H1 (cell line): ENCODE measurements at regions not wholly inside any gene's neighbourhood (a gene's known extent, or its start where the extent isn't known, plus 50 kb on each side); places are given as distances from the start of the nearest gene placed in this dataset.

ENCODE experiments used
- CTCF ChIA-PET: fragments of 300-600 bp; sonication (Branson Sonifier 250); formaldehyde crosslinking; loops from one replicate; lab custom pipeline; 2021; ENCODE audit not compliant: partially characterized antibody; lab: Charles Lee
- POLR2A ChIA-PET: fragments of 300-600 bp; sonication (Branson Sonifier 250); formaldehyde crosslinking; loops from one replicate; lab custom pipeline; 2021; ENCODE audit warnings: inconsistent platforms; ENCODE audit not compliant: partially characterized antibody; lab: Charles Lee
- DNase-seq, 2 experiments: peaks; one replicate each; pipeline versions ENCODE4 v3.0.0 to v3.0.0-alpha.2; 2010 to 2022; ENCODE audit warnings: low spot score in 2 of 2, low read depth in 1 of 2, mixed read lengths in 1 of 2
- FAIRE-seq: peaks from 2 replicates; lab custom pipeline; 2011; peaks lifted over from hg19 to GRCh38; lab: Jason Lieb, UNC
- H2AFZ ChIP-seq: 2 replicates; pipeline ENCODE4 v1.8.1; 2012; ENCODE audit warnings: low read length, inconsistent platforms
- H2AK5ac ChIP-seq: 2 replicates; pipeline ENCODE4 v1.6.1; 2013; ENCODE audit warnings: low read depth, low read length
- H2BK120ac ChIP-seq: replicated peaks from 2 replicates; pipeline ENCODE3; 2013; ENCODE audit warnings: low read depth, low read length, inconsistent platforms
- H2BK12ac ChIP-seq: 2 replicates; pipeline ENCODE4 v1.6.1; 2013; ENCODE audit warnings: low read depth, low read length
- H2BK15ac ChIP-seq: 2 replicates; pipeline ENCODE4 v1.6.1; 2013; ENCODE audit warnings: low read length
- H2BK20ac ChIP-seq: 2 replicates; pipeline ENCODE4 v1.6.1; 2013; ENCODE audit warnings: low read length
- H2BK5ac ChIP-seq: 2 replicates; pipeline ENCODE4 v1.6.1; 2013; ENCODE audit warnings: low read depth, low read length
- H3K14ac ChIP-seq: 2 replicates; pipeline ENCODE4 v1.6.1; 2013; ENCODE audit warnings: inconsistent platforms; ENCODE audit not compliant: insufficient read length
- H3K18ac ChIP-seq: 2 replicates; pipeline ENCODE4 v1.6.1; 2013; ENCODE audit warnings: low read length; ENCODE audit errors: extremely low read depth
- H3K23ac ChIP-seq: 2 replicates; pipeline ENCODE4 v1.6.1; 2013; ENCODE audit warnings: inconsistent platforms; ENCODE audit not compliant: insufficient read length
- H3K23me2 ChIP-seq: 2 replicates; pipeline ENCODE4 v1.6.1; 2013; ENCODE audit warnings: low read depth, low read length
- H3K27ac ChIP-seq: 2 replicates; pipeline ENCODE4 v1.6.1; 2011; ENCODE audit warnings: low read depth, low read length, inconsistent platforms
- H3K27me3 ChIP-seq, 4 experiments: replicated peaks in 1 of 4; 1 replicate in 1 of 4; 2 replicates in 3 of 4; pipeline versions ENCODE4 v1.6.1 to v1.8.1; 2011 to 2013; ENCODE audit warnings: low read length in 3 of 4, mild to moderate bottlenecking in 3 of 4, inconsistent platforms in 2 of 4, mixed read lengths in 2 of 4, moderate library complexity in 1 of 4; ENCODE audit not compliant: control insufficient read depth in 3 of 4, insufficient read depth in 3 of 4; ENCODE audit errors: extremely low read depth in 1 of 4
- H3K36me3 ChIP-seq, 4 experiments: 2 replicates each; pipeline versions ENCODE4 v1.6.1 to v1.8.1; 2011 to 2013; ENCODE audit warnings: mild to moderate bottlenecking in 4 of 4, low read length in 3 of 4, moderate library complexity in 2 of 4, control low read depth in 1 of 4, inconsistent platforms in 1 of 4; ENCODE audit not compliant: insufficient read depth in 4 of 4, control insufficient read depth in 2 of 4
- H3K4ac ChIP-seq: replicated peaks from 2 replicates; pipeline ENCODE3; 2013; ENCODE audit warnings: low read length, low read depth, mixed read lengths, inconsistent platforms; ENCODE audit not compliant: insufficient read length
- H3K4me1 ChIP-seq, 4 experiments: replicated peaks in 1 of 4; 1 replicate in 1 of 4; 2 replicates in 3 of 4; pipeline versions ENCODE4 v1.6.1 to v1.8.1; 2011 to 2013; ENCODE audit warnings: low read length in 3 of 4, inconsistent platforms in 2 of 4, mixed read lengths in 1 of 4; ENCODE audit not compliant: insufficient read depth in 4 of 4, control insufficient read depth in 3 of 4
- H3K4me2 ChIP-seq, 2 experiments: 2 replicates each; pipeline versions ENCODE4 v1.6.1 to v1.8.1; 2011 to 2013; ENCODE audit warnings: low read depth in 2 of 2, low read length in 2 of 2, control low read depth in 1 of 2, inconsistent platforms in 1 of 2, mild to moderate bottlenecking in 1 of 2; ENCODE audit not compliant: insufficient read depth in 1 of 2
- H3K4me3 ChIP-seq, 4 experiments: fragments of 200-600, 300-600 bp in 1 of 4; sonication (generic), shearing (Covaris generic), sonication (Bioruptor Twin) in 1 of 4; 2 replicates each; pipeline versions ENCODE4 v1.5.1 to v1.8.1; 2011 to 2016; ENCODE audit warnings: low read length in 4 of 4, low read depth in 3 of 4, control low read depth in 2 of 4, inconsistent platforms in 2 of 4, mild to moderate bottlenecking in 2 of 4, mixed read lengths in 1 of 4, moderate library complexity in 1 of 4; ENCODE audit not compliant: insufficient read depth in 2 of 4; ENCODE audit errors: extremely low read depth in 1 of 4
- H3K56ac ChIP-seq: replicated peaks from 2 replicates; pipeline ENCODE3; 2013; ENCODE audit warnings: low read depth, mild to moderate bottlenecking, mixed read lengths, low read length, inconsistent platforms; ENCODE audit not compliant: insufficient read length
- H3K79me1 ChIP-seq: 2 replicates; pipeline ENCODE4 v1.6.1; 2013; ENCODE audit warnings: low read depth, low read length, control low read depth
- H3K79me2 ChIP-seq, 2 experiments: 2 replicates each; pipeline versions ENCODE4 v1.6.1 to v1.8.1; 2012 to 2013; ENCODE audit warnings: low read length in 2 of 2, mild to moderate bottlenecking in 2 of 2, inconsistent platforms in 1 of 2; ENCODE audit not compliant: insufficient read depth in 2 of 2, control insufficient read depth in 1 of 2
- H3K9ac ChIP-seq, 4 experiments: replicated peaks in 1 of 4; 1 replicate in 1 of 4; 2 replicates in 3 of 4; pipeline versions ENCODE4 v1.6.1 to v1.8.1; 2011 to 2013; ENCODE audit warnings: low read depth in 3 of 4, low read length in 3 of 4, control low read depth in 2 of 4, mild to moderate bottlenecking in 2 of 4, moderate library complexity in 2 of 4, inconsistent platforms in 1 of 4; ENCODE audit errors: extremely low read depth in 1 of 4
- H3K9me3 ChIP-seq, 2 experiments: 2 replicates each; pipeline versions ENCODE4 v1.6.1 to v1.8.1; 2012 to 2013; ENCODE audit warnings: mild to moderate bottlenecking in 2 of 2, moderate library complexity in 2 of 2, control low read depth in 1 of 2, inconsistent platforms in 1 of 2, low read depth in 1 of 2, low read length in 1 of 2, mixed read lengths in 1 of 2; ENCODE audit not compliant: insufficient read depth in 2 of 2
- H4K20me1 ChIP-seq, 2 experiments: replicated peaks in 1 of 2; 2 replicates each; pipeline versions ENCODE3 to v1.8.1; 2011 to 2013; ENCODE audit warnings: inconsistent platforms in 2 of 2, low read length in 2 of 2, mild to moderate bottlenecking in 1 of 2; ENCODE audit not compliant: insufficient read depth in 2 of 2, control insufficient read depth in 1 of 2
- H4K5ac ChIP-seq: 2 replicates; pipeline ENCODE4 v1.6.1; 2013; ENCODE audit warnings: low read length, low read depth, mixed read lengths, inconsistent platforms; ENCODE audit not compliant: insufficient read length
- H4K8ac ChIP-seq: 2 replicates; pipeline ENCODE4 v1.8.0; 2013; ENCODE audit warnings: mild to moderate bottlenecking, moderate library complexity, low read length, inconsistent platforms; ENCODE audit not compliant: insufficient read depth; ENCODE audit errors: extremely low read depth
- H4K91ac ChIP-seq: replicated peaks from 2 replicates; pipeline ENCODE3; 2013; ENCODE audit warnings: low read length, mixed read lengths, inconsistent platforms; ENCODE audit not compliant: insufficient read length
- BRCA1 ChIP-seq: IDR thresholded peaks from 2 replicates; pipeline ENCODE4 v1.6.1; 2012; ENCODE audit warnings: low read depth, low read length, improper control_type of control experiment
- CEBPB ChIP-seq: IDR thresholded peaks from 2 replicates; pipeline ENCODE4 v1.6.1; 2012; ENCODE audit warnings: low read depth, low read length
- CHD2 ChIP-seq: IDR thresholded peaks from 2 replicates; pipeline ENCODE4 v1.6.1; 2012; ENCODE audit warnings: low read length, improper control_type of control experiment
- EGR1 ChIP-seq: IDR thresholded peaks from 2 replicates; pipeline ENCODE4 v1.6.1; 2011; ENCODE audit warnings: low read depth, low read length, borderline replicate concordance
- EP300 ChIP-seq, 2 experiments: IDR thresholded peaks; 1 replicate in 1 of 2; 2 replicates in 1 of 2; pipeline ENCODE4 v1.6.1; 2011 to 2012; ENCODE audit warnings: low read depth in 2 of 2, low read length in 2 of 2, mild to moderate bottlenecking in 2 of 2, borderline replicate concordance in 1 of 2, inconsistent platforms in 1 of 2, moderate library complexity in 1 of 2
- HDAC6 ChIP-seq: IDR thresholded peaks from one replicate; pipeline ENCODE4 v1.7.1; 2012; ENCODE audit warnings: low read depth, mild to moderate bottlenecking, inconsistent platforms, low read length, moderate library complexity
- NRF1 ChIP-seq: IDR thresholded peaks from 2 replicates; pipeline ENCODE4 v1.6.1; 2011; ENCODE audit warnings: mild to moderate bottlenecking, low read depth, low read length, improper control_type of control experiment
- POLR2A ChIP-seq, 2 experiments: IDR thresholded peaks; 1 replicate in 1 of 2; 2 replicates in 1 of 2; pipeline ENCODE4 v1.6.1; 2011; ENCODE audit warnings: low read depth in 2 of 2, low read length in 2 of 2, mild to moderate bottlenecking in 2 of 2; ENCODE audit errors: control extremely low read depth in 1 of 2
- POLR2AphosphoS5 ChIP-seq: IDR thresholded peaks from 2 replicates; pipeline ENCODE4 v1.6.1; 2011; ENCODE audit warnings: low read depth, low read length
- RBBP5 ChIP-seq: IDR thresholded peaks from 2 replicates; pipeline ENCODE4 v1.7.1; 2012; ENCODE audit warnings: low read depth, mild to moderate bottlenecking, inconsistent platforms, low read length, moderate library complexity, borderline replicate concordance
- SIN3A ChIP-seq, 2 experiments: IDR thresholded peaks in 1 of 2; conservative IDR thresholded peaks in 1 of 2; 2 replicates each; pipeline ENCODE4 v1.6.1; 2011 to 2012; ENCODE audit warnings: low read length in 2 of 2, improper control_type of control experiment in 1 of 2, low read depth in 1 of 2, mild to moderate bottlenecking in 1 of 2
- WGBS, 2 experiments: shearing (Covaris generic) in 1 of 2; methylation state at CpG; one replicate each; pipeline versions ENCODE4 v1.1.6 to v1.1.7; 2013 to 2015; ENCODE audit warnings: low lambda C conversion rate in 2 of 2, mixed read lengths in 2 of 2, inconsistent platforms in 1 of 2, low coverage in 1 of 2, missing lambda C conversion rate in 1 of 2; ENCODE audit not compliant: insufficient replicate concordance in 2 of 2, insufficient coverage in 1 of 2, insufficient read length in 1 of 2; ENCODE audit errors: extremely low coverage in 1 of 2, missing lambda C conversion rate in 1 of 2; 5-methylcytosine and 5-hydroxymethylcytosine counted together
- TF ChIP-seq, protein P1 (sequence below): IDR thresholded peaks from 2 replicates; pipeline ENCODE4 v1.6.1; 2012; ENCODE audit warnings: low read length, inconsistent platforms
- TF ChIP-seq, protein P2 (sequence below): IDR thresholded peaks from 2 replicates; pipeline ENCODE4 v1.6.1; 2012; ENCODE audit warnings: inconsistent platforms

DNA sequence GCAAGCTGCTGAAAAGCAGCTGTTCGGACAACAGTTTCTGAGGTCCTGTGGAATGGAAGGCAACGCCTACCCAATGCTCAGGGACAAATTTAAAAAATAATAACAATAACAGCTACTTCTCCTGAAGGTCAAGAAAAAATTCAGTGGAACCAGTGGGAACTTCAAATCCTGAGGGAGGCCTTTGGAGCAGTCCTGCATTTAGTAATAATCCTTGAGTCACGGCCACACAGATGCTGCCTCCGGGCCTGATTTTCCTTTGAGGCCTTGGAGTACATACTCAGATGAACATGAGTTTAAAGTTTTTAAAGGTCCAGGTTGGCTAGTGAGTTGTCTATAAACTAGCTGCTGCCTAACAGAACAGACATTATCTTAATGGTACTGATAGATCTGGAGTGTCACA is 268.0 kb downstream of the MSRB3 start:
- Histone ChIP-seq H3K14ac (no peak overlapping the region), H2BK12ac (no peak overlapping the region), H3K27me3 (no peaks in the 10 kb centered on the region; a peak in 1 of 7 replicates), H3K4me1 (no peaks in the 10 kb centered on the region), H3K4ac (no peak overlapping the region), H3K36me3 (no peaks in the 10 kb centered on the region), H2BK5ac (no peak overlapping the region), H4K8ac (no peak overlapping the region), H2AK5ac (no peak overlapping the region), H3K18ac (no peak overlapping the region), H3K79me1 (no peaks in the 10 kb centered on the region), H2AFZ (no peak overlapping the region), H3K9ac (no peak overlapping the region), H3K4me3 (no peak overlapping the region), H3K23ac (no peak overlapping the region), H2BK15ac (no peak overlapping the region), H4K20me1 (no peaks in the 10 kb centered on the region), H2BK120ac (no peak overlapping the region), H3K4me2 (no peak overlapping the region), H2BK20ac (no peak overlapping the region), H3K9me3 (no peaks in the 10 kb centered on the region), H3K23me2 (no peaks in the 10 kb centered on the region), H3K79me2 (no peaks in the 10 kb centered on the region), H3K56ac (no peak overlapping the region), H4K91ac (no peak overlapping the region), H3K27ac (no peak overlapping the region), H4K5ac (no peak overlapping the region)
- no peak for DNase-seq
- FAIRE-seq = no peak
- 87% methylated on average over 4 of the region's 4 CpGs; no CpG with 5 or more reads in 1 of the 2 experiments for WGBS, 2 experiments
- CTCF ChIA-PET = interaction anchor here (0.9 to 2.3 kb wide), 5 partner anchors 8 to 17 kb away, joined by 3 to 7 read pairs (median 5); no protein-coding TSS in a partner anchor
- POLR2A ChIA-PET = no interaction called here
- TF ChIP-seq BRCA1 (no peak), RBBP5 (no peak), POLR2AphosphoS5 (no peak), SIN3A (conservative IDR thresholded peaks at IDR 0.05 in 1 of 2, IDR thresholded peaks at IDR 0.05 in 1 of 2; ENCODE audit: low read depth in 1 of 2, low read length in 2 of 2) (no peak), CHD2 (no peak), CEBPB (no peak), NRF1 (no peak), POLR2A (IDR thresholded peaks at IDR 0.05; ENCODE audit: control extremely low read depth in 1 of 2, low read depth in 2 of 2, low read length in 2 of 2) (no peak), EGR1 (no peak), EP300 (IDR thresholded peaks at IDR 0.05; ENCODE audit: borderline replicate concordance in 1 of 2, low read depth in 2 of 2, low read length in 2 of 2) (no peak), HDAC6 (no peak)
- TF ChIP-seq, protein P1, sequence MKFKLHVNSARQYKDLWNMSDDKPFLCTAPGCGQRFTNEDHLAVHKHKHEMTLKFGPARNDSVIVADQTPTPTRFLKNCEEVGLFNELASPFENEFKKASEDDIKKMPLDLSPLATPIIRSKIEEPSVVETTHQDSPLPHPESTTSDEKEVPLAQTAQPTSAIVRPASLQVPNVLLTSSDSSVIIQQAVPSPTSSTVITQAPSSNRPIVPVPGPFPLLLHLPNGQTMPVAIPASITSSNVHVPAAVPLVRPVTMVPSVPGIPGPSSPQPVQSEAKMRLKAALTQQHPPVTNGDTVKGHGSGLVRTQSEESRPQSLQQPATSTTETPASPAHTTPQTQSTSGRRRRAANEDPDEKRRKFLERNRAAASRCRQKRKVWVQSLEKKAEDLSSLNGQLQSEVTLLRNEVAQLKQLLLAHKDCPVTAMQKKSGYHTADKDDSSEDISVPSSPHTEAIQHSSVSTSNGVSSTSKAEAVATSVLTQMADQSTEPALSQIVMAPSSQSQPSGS = no peak
- TF ChIP-seq, protein P2, sequence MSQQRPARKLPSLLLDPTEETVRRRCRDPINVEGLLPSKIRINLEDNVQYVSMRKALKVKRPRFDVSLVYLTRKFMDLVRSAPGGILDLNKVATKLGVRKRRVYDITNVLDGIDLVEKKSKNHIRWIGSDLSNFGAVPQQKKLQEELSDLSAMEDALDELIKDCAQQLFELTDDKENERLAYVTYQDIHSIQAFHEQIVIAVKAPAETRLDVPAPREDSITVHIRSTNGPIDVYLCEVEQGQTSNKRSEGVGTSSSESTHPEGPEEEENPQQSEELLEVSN = no peak
